H1 (cell line): ENCODE measurements at regions not wholly inside any gene's neighbourhood (a gene's known extent, or its start where the extent isn't known, plus 50 kb on each side); places are given as distances from the start of the nearest gene placed in this dataset.

Experiments
- RXRA ChIP-seq: IDR thresholded peaks from 2 replicates; pipeline ENCODE4 v1.6.1; 2011; ENCODE audit warnings: low read depth, mild to moderate bottlenecking, low read length, moderate library complexity; ENCODE audit not compliant: insufficient read depth
- TBP ChIP-seq: IDR thresholded peaks from 2 replicates; pipeline ENCODE4 v1.6.1; 2011; ENCODE audit warnings: low read depth, low read length, improper control_type of control experiment
- YY1 ChIP-seq: IDR thresholded peaks from 2 replicates; pipeline ENCODE4 v1.6.1; 2011; ENCODE audit warnings: low read depth, mild to moderate bottlenecking, low read length

GRCh38 chr6:101108286-101108685 lies 227.2 kb upstream of the ASCC3 start (continued):
- TF ChIP-seq TBP (no peak), YY1 (no peak), RXRA (no peak)
